Hematopoietic multipotent progenitor cell treated with erythropoietin and hydrocortisone succinate and interleukin-3 and kit ligand, for 8 days (in vitro differentiated cells): ENCODE measurements at regions not wholly inside any gene's neighbourhood (a gene's known extent, or its start where the extent isn't known, plus 50 kb on each side); places are given as distances from the start of the nearest gene placed in this dataset.
"Not testable (repeated sequence)": the region's sequence is repeated elsewhere in the genome, so short reads cannot be mapped to it uniquely, and the experiment has no call there.

Source experiments
- DNase-seq: peaks from one replicate; pipeline ENCODE4 v3.0.0-alpha.2; 2015

- DNase-seq = no peak
Measured at GRCh38 chr5:17989036-17989435, 354.8 kb downstream of the TAF11L14 start.

- DNase-seq = no peak
Measured at GRCh38 chr5:17989567-17990563, 355.6 kb downstream of the TAF11L14 start.

GRCh38 chr5:17991775-17992174, 357.5 kb downstream of the TAF11L14 start:
- no peak for DNase-seq

GRCh38 chr5:17992291-17992690, 358.0 kb downstream of the TAF11L14 start:
- no peak for DNase-seq

DNA sequence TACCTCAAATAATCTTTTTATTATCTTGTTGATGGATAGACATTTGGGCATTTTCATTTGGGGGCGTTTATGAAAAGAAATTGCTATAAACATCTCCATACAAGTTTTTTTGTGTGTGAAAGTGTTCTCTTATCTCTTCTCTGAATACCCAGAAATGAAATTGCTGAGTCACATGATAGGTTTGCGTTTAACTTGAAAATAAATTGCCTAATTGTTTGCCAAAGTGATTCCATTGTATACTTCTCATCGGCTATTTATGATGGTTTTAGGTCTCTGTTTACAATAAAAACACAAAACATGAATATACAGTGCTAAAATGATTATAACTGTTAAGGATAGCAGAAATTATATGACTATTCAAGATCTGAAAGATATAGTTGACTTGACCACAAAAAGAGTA, 361.7 kb downstream of the TAF11L14 start:
- DNase-seq = peak; percentile 18

- DNase-seq = no peak
Measured at GRCh38 chr5:17999858-18000257, 365.6 kb downstream of the TAF11L14 start.

DNA sequence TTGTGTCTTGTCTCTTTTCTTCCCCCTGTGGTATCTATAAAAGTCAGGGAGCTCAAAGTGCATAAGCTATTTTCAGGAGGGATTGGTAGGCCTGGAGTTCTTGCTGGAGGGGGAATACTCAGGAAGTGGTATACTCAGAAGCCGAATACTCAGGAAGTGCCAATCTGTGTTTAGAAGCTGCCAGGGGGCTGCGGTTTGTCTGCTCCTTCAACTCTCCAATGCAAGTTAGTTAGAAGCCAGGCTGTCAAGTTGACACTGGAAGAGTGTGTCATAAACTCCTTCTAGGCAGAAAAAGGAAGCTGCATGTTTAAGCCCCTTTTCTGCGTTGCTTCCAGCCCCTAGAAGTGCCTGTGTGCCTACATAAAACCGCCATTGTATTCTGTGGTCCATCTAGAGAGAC, 366.5 kb downstream of the TAF11L14 start:
- peak; percentile 32 for DNase-seq

DNA sequence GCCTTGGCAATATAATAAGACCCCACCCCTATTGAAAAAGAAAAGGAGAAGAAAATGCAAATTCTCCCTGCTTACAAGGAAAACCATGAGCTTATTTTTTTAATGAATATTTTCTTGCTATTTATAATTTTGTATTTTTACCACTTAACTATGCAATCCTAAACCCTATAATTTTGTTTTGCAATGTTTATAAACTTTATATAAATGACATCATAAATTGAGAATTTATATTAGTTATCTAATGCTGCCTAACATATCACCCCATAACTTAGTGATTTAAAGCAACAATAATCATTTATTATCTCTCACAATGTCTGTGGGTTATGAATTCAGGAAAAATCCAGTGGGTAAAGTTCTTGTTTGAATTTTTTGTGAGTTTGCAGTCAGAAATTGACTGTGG, 369.1 kb downstream of the TAF11L14 start:
- no peak for DNase-seq

- DNase-seq = no peak
Measured at GRCh38 chr5:18003784-18004183, 369.5 kb downstream of the TAF11L14 start.

GRCh38 chr5:18006235-18006634, 372.0 kb downstream of the TAF11L14 start:
- not testable (repeated sequence) for DNase-seq

DNA sequence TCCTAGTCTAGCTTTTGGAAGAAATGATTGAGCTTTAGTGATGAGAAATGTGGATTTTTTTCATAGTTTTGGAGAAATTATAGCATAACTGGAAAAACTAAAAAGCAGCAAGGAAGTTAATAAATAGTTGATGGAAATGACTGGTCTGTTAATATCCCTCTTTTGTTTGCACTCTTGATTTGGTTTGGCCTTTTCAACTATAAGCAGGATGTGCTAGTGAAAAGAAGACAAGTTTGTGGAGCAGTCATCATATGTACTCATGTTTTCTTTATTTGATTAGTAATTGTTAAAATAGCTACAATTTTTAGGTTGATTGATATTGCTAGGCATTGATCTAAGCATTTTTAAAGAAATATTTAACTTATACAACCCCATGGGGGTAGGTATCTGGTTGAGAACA, 374.7 kb downstream of the TAF11L14 start:
- DNase-seq = no peak

DNA sequence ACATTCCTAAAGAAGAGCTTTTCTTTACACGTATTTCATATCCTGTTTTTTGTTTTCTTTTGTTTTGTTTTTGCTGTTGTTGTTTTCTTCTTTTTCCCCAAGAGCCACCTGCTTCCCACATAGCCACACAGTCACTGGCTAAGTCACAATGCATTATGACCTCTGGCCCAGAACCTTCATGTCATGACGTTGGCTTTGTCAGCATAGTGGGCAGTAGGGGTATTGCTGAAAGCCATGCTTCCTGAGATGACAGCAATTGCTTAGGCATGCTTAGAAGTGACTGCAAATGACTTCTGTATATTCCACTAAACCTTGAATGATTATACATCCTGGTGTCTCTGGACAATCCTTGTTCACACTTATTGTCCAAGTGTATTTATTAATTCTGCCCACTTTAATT, 375.8 kb downstream of the TAF11L14 start:
- DNase-seq = no peak

GRCh38 chr5:18018472-18018871, 384.2 kb downstream of the TAF11L14 start:
- DNase-seq = no peak

DNA sequence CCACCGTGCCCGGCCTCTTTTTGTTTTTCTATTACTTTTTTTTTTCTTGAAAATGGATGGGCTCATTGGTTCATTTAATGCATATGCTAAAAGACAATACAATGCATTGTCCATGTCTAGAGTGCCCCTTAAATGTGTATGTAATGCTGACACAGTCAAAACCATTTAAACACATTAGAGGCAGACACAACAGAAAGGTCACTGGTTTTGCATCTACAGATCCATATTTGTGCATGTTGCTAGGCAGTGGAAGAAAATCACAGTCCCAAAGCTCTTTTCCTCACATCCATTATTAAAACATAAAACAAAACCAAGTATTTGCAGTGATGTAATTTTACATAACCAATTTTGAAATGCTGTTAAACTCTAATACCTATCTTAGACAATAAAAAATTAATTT, 389.0 kb downstream of the TAF11L14 start:
- no peak for DNase-seq

- no peak for DNase-seq
Measured at GRCh38 chr5:18023986-18024385, 389.7 kb downstream of the TAF11L14 start.

DNA sequence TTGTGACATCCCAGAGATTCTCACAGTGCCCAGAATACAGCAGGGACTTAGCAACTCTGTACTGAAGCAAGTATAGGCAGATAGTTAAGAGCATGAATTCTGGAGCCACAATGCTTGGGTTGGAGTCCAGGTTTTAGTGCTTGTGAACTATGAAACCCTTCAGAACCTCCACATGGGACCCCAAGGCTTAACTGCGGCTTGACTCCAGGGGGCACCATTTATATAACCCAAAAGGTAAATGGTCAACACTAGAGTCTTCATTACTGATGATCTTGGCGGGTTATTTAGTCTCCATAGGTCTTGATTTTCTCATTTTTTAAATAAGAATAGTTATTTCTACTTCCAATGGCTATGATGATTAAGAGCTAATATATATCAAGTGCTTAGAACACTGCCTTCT, 390.3 kb downstream of the TAF11L14 start:
- DNase-seq = no peak

DNA sequence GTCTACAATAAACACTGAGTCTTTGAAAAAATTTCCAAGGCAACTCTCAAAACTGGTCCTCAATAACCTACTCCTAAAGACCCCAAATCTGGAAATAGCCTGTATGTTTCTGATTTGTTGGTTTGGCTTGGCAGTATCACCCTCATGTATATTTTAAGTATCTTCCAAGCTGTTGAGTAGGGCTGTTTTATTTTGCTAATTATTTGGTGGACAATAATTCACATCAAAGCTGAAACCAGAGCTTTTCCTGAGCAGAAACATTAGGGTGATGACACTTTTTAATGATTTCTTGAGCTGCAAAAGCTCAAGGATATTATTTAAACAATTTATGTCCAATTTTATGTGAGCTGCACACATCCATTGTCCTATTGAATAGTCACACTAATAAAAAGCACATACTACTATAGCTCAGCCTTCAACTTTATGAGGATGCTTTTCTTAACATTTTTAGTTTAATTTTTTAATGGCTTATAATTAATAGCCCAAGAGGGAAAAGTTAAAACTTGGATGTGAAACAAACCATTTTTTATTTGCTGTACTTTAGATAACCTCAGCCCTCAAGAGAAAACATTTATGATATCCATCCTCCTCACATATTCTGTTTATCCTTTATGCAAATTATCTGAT, 393.1 kb downstream of the TAF11L14 start:
- no peak for DNase-seq

DNA sequence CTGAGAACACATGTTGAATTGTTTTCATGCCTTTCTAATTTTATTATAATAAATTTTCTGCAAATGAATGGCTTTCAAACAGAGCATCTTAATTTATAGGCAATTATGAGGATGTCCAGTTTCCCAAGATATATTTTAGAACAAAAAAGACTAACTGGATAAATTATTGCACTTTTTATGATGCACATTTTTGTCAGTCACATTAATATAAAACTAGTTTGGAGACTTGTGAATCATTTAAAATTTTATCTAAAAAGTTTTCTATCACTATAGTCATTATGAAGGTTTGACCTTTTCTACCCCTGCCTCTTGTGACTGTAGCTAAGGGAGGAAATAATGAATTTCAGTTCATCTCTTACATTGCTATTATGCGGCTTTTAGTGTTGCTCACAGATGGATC, 393.8 kb downstream of the TAF11L14 start:
- no peak for DNase-seq

- DNase-seq = no peak
Measured at GRCh38 chr5:18032744-18033143, 398.5 kb downstream of the TAF11L14 start.

DNA sequence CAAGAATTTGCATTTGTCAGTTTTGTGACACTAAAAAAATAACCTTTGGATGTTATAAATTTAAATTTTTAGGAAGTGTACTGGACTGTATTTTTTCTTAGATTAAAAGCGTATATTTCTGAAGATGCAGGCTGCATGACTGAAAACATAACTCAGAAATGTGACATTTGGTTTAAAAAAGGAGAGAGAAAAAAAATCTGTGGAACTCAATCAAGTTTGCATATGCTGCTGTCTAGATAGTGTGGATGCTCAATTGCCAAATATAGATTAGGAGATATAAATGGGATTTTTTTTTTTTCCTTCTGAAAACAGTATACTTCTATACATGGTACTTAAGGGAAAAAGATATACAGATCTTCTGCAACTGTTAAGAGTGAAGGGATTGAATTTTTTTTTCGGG, 402.3 kb downstream of the TAF11L14 start:
- DNase-seq = no peak

GRCh38 chr5:18037718-18038117, 403.5 kb downstream of the TAF11L14 start:
- no peak for DNase-seq

DNA sequence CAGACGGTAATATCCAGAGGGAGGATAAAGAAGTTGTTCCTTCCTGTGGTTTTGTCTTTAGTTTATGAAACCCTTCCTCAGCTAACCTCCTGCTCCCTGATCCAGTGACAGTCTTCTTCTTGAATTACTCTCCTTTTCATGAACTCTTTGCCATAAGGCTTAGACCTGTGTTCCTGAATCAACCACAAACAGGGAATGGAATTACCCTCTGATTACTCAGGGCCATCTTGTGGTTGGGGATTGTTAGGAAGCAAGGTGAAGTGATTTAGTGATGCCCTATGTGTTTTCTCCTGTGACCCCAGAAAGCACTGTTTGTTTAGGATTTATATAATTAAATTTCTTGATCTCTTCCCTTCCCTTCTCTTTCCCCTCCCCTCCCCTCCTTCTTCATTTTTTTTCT, 409.1 kb downstream of the TAF11L14 start:
- no peak for DNase-seq

GRCh38 chr5:18048449-18048848, 414.2 kb downstream of the TAF11L14 start:
- DNase-seq = no peak

DNA sequence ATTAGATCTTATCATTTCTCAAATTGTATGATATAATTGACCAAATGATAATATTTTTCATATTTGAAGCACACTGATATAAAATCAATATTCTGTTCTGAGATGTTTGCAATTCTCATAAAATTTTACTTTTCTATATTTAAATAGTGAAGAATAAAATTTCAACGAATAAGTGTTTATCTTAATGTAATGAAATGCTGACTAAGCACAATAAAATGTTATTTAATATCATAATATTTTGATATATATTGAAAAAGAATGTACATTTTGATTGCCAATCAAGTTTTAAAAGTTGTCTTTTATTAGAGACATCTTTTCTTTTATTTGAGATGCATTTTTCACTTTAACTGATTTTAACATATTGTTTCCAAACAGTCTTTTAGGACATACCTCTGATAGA, 416.1 kb downstream of the TAF11L14 start:
- DNase-seq = no peak
